KOPT-K1 (cell line): ENCODE measurements at regions not wholly inside any gene's neighbourhood (a gene's known extent, or its start where the extent isn't known, plus 50 kb on each side); places are given as distances from the start of the nearest gene placed in this dataset.
"Not testable (repeated sequence)": the region's sequence is repeated elsewhere in the genome, so short reads cannot be mapped to it uniquely, and the experiment has no call there.

Experiments
- H3K27ac ChIP-seq: fragments of 200-600 bp; sonication (generic); 2 replicates; pipeline ENCODE4 v1.5.1; 2016; ENCODE audit warnings: antibody characterized with exemption, mild to moderate bottlenecking, low read depth, low read length; ENCODE audit not compliant: poor library complexity, severe bottlenecking
- H3K36me3 ChIP-seq: fragments of 200-600 bp; sonication (generic); 2 replicates; pipeline ENCODE4 v1.5.1; 2017; ENCODE audit warnings: antibody characterized with exemption, mild to moderate bottlenecking, low read length, moderate library complexity; ENCODE audit not compliant: insufficient read depth
- H3K9me3 ChIP-seq: fragments of 200-600 bp; sonication (generic); 2 replicates; pipeline ENCODE4 v1.5.1; 2017; ENCODE audit warnings: antibody characterized with exemption, low read length, mild to moderate bottlenecking; ENCODE audit not compliant: insufficient read depth, poor library complexity, severe bottlenecking

DNA sequence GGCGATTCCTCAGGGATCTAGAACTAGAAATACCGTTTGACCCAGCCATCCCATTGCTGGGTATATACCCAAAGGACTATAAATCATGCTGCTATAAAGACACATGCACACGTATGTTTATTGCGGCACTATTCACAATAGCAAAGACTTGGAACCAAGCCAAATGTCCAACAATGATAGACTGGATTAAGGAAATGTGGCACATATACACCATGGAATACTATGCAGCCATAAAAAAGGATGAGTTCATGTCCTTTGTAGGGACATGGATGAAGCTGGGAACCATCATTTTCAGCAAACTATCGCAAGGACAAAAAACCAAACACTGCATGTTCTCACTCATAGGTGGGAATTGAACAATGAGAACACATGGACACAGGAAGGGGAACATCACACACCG, 311.1 kb downstream of the PTGER3 start:
- H3K9me3 ChIP-seq, H3K36me3 ChIP-seq, H3K27ac ChIP-seq: not testable (repeated sequence)

DNA sequence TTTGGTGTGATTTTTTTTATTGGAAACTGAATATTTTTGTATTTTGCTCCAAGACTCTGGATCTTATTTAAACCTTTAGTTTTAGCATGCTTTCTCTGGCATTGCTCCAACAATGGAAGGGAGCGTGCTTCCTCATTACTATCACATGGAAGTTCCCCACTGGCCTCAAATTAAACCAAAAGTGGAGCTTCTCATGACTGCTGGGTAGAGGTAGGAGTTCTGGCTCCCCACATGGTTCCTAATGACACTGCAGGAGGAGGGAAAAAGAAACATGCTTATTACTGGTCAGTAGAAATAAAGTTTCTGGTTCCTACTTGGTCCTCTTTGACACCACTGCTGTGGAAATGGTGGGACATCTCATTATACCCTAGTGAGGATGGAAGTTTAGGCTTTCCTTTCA, 310.5 kb downstream of the PTGER3 start:
- no peak overlapping the region for H3K27ac ChIP-seq
- no peaks in the 10 kb centered on the region for H3K36me3 ChIP-seq
- H3K9me3 ChIP-seq, result peaks cover 8% of the 10 kb centered on the region

DNA sequence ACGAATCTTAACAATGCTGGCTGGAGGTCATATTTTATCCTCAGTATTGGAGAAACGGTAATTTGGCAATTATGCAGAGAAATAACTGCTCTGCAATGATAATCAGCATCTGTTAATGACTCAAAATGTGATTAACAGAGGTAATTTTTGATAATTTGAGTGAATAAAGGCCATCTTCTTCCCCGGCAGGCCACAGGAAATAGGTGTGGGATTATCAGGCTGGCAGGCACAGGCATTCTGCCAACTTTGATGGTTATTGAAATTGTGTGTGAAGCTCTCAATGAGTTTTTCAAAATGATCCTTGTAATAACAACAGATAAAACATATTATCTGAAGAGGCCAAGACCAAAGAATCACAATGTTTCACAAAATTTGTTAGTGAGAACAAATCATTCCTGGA, 309.0 kb downstream of the PTGER3 start:
- Histone ChIP-seq H3K36me3 (no peaks in the 10 kb centered on the region), H3K9me3 (peaks cover 8% of the 10 kb centered on the region), H3K27ac (no peak overlapping the region)

DNA sequence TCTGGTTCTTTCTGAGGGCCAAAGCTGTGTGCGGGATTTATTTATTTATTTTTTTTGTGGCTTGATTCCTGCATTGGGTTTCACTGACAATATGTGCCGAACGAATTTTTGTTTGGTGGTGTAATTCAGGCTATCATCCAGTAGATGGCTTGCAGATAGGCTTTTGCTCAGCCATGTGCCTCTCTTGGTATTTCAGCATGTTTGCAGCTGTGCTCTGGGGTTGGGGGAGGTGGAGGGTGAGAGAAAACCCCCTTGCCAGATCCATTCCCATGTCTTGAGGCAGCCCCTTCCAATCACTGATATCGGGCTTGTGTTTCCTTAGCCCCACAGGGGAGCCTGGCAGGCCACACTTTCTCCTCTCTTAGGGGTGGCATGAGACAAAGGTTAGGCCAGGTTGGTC, 302.4 kb downstream of the PTGER3 start:
- H3K27ac ChIP-seq, result no peak overlapping the region
- H3K36me3 ChIP-seq, result no peaks in the 10 kb centered on the region
- peaks cover 26% of the 10 kb centered on the region for H3K9me3 ChIP-seq

DNA sequence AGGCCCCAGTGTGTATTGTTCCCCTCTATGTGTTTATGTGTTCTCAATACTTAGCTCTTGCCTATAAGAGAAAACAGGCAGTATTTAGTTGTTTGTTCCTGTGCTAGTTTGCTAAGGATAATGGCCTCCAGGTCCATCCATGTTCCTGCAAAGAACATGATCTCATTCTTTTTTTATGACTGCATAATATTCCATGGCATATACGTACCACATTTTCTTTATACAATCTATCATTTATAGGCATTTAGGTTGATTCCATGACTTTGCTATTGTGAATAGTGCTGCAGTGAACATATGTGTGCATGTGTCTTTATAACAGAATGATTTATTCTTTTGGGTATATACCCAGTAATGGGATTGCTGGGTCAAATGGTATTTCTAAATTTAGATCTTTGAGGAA, 301.6 kb downstream of the PTGER3 start:
- H3K27ac ChIP-seq, H3K36me3 ChIP-seq: not testable (repeated sequence)
- H3K9me3 ChIP-seq, result peaks cover 26% of the 10 kb centered on the region

DNA sequence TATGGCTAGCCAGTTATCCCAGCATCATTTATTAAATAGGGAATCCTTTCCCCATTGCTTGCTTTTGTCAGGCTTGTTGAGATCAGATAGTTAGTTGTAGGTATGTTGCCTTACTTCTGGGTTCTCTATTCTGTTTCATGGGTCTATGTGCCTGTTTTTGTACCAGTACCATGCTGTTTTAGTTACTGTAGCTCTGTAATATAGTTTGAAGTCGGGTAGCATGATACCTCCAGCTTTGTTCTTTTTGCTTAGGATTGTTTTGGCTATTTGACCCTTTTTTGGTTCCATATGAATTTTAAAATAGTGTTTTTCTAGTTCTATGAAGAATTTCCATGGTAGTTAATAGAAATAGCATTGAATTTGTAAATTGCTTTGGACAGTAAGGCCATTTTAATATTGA, 300.5 kb downstream of the PTGER3 start:
- peaks cover 18% of the 10 kb centered on the region for H3K9me3 ChIP-seq
- H3K36me3 ChIP-seq, H3K27ac ChIP-seq: not testable (repeated sequence)

DNA sequence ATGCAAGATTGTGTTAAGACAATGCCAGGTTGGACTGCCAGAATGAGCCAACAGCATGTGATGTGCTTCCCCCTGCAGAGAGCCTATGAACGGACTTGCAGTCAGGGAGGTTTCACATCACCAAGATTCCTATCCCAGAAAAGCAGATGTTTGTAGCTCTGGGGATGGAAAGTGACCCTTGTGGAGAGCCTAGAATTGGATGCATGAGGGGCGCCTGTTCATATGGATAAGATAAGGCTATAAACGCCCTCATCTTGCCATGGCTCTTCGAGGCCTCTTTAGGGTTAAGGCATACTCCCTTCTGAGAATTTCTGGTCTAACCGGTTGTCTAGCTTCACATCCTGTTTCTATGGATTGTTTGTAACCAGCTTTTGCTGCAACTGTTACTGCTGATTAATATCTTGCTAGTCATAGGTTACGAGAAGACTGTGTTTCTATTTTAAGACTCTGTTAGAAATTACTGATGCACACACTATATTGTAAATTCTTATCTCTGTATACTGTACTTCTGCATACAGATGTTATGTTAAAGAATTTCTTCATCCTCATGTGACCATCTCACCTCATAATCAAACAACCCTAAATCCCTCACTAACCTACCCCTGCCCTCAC, 295.8 kb downstream of the PTGER3 start:
- not testable (repeated sequence) for H3K36me3 ChIP-seq, H3K9me3 ChIP-seq
- peak overlapping the region; percentile 40 for H3K27ac ChIP-seq

DNA sequence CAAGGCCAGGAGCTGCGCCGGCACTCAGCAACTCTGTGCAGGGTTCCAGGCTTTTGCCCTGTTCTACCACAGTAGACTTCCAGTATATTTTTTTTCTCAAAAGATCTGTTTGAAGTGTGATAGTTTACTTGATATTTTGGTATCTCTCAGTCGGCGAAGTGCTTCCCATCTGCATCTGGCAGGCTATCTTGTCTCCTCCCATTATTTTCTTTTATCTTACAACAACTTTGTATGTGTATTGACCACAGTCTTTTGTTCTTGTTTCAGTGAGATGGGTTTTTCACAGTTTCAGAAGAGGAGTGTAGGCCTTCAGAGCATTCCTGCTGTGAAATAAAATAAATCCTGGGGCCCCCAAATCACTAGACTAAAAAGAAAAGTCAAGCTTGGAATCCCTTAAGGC, 292.9 kb downstream of the PTGER3 start:
- Histone ChIP-seq H3K9me3 (no peaks in the 10 kb centered on the region), H3K27ac (no peak overlapping the region), H3K36me3 (no peaks in the 10 kb centered on the region)

DNA sequence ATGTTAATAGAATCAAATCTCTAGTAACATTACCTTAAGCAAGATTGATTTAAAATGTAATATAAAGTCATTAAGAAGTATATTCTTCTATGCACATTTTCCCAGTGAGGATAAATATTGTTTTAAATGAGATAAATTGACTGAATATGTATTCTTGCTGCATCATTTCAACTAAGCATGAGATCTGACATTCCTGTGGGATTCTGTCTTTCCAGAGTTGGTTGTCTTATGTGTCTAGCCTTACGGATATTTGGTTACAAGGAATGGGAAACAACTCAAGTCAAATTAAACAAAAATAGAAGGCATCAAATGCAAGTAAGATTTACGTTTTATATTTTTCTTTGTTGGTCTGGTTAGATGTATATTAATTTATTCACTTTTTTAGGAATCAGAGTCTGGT, 287.5 kb downstream of the PTGER3 start:
- Histone ChIP-seq H3K36me3 (no peaks in the 10 kb centered on the region), H3K27ac (no peak overlapping the region), H3K9me3 (no peaks in the 10 kb centered on the region)

DNA sequence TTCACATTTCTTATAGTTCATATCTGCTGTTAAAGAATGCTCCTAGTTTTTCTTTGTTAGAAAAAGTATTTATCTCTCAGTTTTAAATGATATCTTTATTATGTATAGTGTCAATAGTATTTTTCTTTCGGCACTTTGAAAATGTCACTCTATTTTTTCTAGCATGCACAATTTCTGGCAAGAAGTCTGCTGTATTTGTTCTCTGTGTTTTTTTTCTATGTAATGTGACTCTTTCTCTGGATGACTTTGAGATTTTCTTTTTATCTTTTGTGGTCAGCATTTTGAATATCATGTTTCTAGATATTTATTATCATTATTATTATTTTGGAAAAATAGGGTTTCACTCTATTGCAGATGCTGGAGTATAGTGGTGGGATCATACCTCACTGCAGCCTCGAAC, 285.2 kb downstream of the PTGER3 start:
- Histone ChIP-seq H3K9me3 (no peaks in the 10 kb centered on the region), H3K27ac (no peak overlapping the region), H3K36me3 (no peaks in the 10 kb centered on the region)

DNA sequence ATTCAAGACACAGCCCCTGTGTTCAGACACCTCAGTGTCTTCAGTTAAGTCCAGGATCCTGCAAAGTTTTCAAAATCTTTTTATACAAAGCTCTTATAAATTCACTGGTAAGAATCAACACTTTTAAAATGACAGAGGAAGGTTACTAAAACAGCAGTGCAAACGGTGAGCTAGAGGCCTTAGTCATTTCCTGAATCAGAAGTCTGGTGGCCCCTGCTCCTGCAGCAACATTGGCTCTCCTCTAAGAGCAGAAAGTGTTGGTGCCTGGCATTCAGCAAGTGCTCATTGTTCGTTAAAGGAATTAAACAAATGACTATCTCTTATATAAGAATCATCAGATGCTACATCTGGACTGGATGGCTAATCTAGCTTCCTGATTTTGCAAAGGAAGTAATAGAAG, 282.9 kb downstream of the PTGER3 start:
- Histone ChIP-seq H3K36me3 (no peaks in the 10 kb centered on the region), H3K9me3 (no peaks in the 10 kb centered on the region), H3K27ac (no peak overlapping the region)

DNA sequence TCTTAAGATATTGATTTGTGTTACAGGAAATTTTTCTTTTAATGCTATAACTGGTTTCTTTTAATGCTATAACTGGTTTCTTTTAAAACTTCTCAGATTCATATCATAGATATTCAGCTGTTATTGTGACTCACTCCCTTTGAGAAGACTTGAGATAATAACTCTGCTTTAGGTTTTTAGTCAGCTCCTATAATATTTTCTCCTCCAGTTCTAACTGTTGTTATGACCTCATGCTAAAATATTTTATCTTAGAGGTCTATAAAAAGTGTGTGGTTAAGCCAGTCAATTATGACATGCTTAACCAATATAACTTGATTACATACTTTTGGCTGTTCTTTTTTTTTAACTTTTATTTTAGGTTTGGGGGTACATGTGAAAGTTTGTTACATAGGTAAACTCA, 280.2 kb downstream of the PTGER3 start:
- no peak overlapping the region for H3K27ac ChIP-seq

DNA sequence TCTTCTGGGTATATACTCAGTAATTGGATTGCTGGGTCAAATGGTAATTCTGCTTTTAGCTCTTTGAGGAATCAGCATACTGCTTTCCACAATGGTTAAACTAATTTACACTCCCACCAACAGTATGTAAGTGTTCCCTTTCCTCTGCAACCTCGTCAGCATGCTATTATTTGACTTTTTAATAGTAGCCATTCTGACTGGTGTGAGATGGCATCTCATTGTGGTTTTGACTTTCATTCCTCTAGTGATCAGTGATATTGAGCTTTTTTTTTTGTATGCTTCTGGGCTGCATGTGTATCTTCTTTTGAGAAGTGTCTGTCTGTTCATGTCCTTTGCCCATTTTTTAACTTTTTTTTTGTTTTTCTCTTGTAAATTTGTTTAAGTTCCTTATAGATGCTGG, 279.4 kb downstream of the PTGER3 start:
- H3K36me3 ChIP-seq, result no peaks in the 10 kb centered on the region
- H3K9me3 ChIP-seq, result peaks cover 4% of the 10 kb centered on the region
- no peak overlapping the region for H3K27ac ChIP-seq

More for the DNA sequence above, 280.2 kb downstream of the PTGER3 start:
- Histone ChIP-seq H3K9me3 (peaks cover 4% of the 10 kb centered on the region), H3K36me3 (no peaks in the 10 kb centered on the region)

DNA sequence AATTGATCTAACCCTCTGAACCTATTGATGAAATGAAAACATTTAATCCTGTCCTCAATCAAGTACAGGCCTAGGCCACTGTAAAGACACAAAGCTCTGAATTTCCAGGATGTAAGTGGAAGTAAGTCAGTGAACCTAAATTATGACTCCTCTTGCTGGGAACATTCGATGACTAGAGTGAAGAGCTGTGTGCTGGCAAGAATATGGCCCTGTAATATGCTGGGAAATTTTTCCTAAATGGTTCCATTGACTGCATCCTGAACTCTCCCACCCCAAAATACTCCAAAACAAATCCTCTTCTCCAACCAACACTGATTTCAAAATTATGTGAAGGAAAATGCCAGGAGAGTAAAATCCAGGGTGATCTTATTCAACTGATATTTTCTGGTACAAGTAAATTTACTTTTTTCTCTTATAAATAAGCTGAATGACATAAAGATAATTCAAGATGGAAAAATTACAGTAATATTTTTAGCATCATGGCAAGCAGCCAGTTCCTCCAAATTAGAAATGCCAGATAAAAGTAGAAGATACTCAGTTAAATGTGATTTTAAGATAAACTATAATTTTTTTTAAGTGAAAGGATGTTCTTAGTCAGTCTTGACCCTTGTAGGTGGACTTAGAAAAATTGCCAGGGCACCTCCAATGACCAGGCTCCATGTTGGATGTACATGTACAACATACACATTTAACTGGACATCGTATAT, 269.4 kb downstream of the PTGER3 start:
- Histone ChIP-seq H3K9me3 (peaks cover 5% of the 10 kb centered on the region), H3K36me3 (no peaks in the 10 kb centered on the region), H3K27ac (no peak overlapping the region)

DNA sequence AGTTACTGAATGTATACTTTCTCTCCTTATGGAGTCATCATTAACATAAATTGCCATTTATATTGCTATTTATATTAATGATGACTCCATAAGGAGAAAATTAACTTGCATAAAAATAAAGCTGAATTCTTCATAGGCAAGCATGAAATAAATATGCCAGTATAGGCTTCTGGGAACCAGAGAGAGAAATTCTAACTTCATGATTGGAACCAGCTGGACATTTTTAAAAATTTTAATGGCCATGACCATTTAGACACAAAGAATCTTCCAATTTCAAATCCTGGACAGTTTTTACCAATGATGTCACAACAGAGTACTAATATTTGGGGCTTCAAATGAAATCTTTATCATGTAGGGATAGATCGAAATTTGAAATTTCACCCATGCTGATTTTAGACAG, 268.7 kb downstream of the PTGER3 start:
- Histone ChIP-seq H3K9me3 (no peaks in the 10 kb centered on the region), H3K27ac (no peak overlapping the region), H3K36me3 (no peaks in the 10 kb centered on the region)

DNA sequence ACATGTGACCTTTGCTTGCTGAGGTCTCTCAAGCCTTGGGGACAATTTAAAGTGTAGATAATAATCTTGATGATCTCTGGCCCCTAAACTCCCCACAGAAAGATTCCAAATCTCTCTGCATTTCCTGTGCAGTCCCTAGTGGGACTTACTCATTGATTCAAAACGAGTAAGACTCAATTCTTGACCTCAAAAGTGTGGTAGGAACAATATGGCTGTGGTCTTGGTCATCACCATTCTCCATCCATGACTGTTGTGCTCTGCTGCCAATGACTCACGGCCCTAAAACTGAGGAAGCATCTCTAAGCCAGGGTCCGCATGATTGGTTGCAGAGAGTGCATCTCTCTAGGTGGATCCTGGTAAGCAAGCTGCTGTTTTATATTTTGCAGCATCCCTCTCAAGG, 268.0 kb downstream of the PTGER3 start:
- Histone ChIP-seq H3K9me3 (no peaks in the 10 kb centered on the region), H3K27ac (no peak overlapping the region), H3K36me3 (no peaks in the 10 kb centered on the region)
